SK-N-SH (cell line): ENCODE measurements at regions not wholly inside any gene's neighbourhood (a gene's known extent, or its start where the extent isn't known, plus 50 kb on each side); places are given as distances from the start of the nearest gene placed in this dataset.

Source experiments
- CTCF ChIA-PET: fragments of 300-600, 350-600 bp; formaldehyde crosslinking; extraction: SDS; loops from one replicate; lab custom pipeline; 2021; lab: Yijun Ruan, JAX
- POLR2A ChIA-PET: fragments of 350-600 bp; sonication (Branson Sonifier 250); formaldehyde crosslinking; extraction: SDS; loops from one replicate; lab custom pipeline; 2020; ENCODE audit warnings: antibody characterized with exemption, inconsistent platforms; lab: Yijun Ruan, JAX
- DNase-seq: peaks from one replicate; pipeline ENCODE4 v3.0.0; 2012
- H2AFZ ChIP-seq: fragments of 200-600 bp; sonication (generic); 2 replicates; pipeline ENCODE4 v1.8.1; 2016; ENCODE audit warnings: antibody characterized with exemption, mild to moderate bottlenecking, low read depth
- H3F3A ChIP-seq: fragments of 200-600 bp; sonication (generic); replicated peaks from 2 replicates; pipeline ENCODE3; 2016; ENCODE audit warnings: antibody characterized with exemption, mild to moderate bottlenecking; ENCODE audit not compliant: insufficient read depth
- H3K27ac ChIP-seq, 2 experiments: fragments of 200-500 bp in 1 of 2; fragments of 200-600 bp in 1 of 2; sonication (Bioruptor generic) in 1 of 2; sonication (generic), shearing (Covaris generic) in 1 of 2; 2 replicates each; pipeline versions ENCODE4 v1.5.1 to v1.6.1; 2014 to 2016; ENCODE audit warnings: low read depth in 2 of 2, inconsistent platforms in 1 of 2, low read length in 1 of 2, mild to moderate bottlenecking in 1 of 2, mixed read lengths in 1 of 2
- H3K27me3 ChIP-seq: fragments of 200-600 bp; sonication (generic), shearing (Covaris generic); 2 replicates; pipeline ENCODE4 v1.6.1; 2016; ENCODE audit warnings: mixed run types; ENCODE audit not compliant: insufficient read depth
- H3K36me3 ChIP-seq, 2 experiments: fragments of 200-500 bp in 1 of 2; fragments of 200-600 bp in 1 of 2; sonication (Bioruptor generic) in 1 of 2; sonication (generic) in 1 of 2; replicated peaks in 1 of 2; 2 replicates each; pipeline versions ENCODE3 to v1.5.1; 2014 to 2016; ENCODE audit warnings: low read length in 1 of 2, mild to moderate bottlenecking in 1 of 2; ENCODE audit not compliant: insufficient read depth in 2 of 2, control insufficient read depth in 1 of 2
- H3K4me1 ChIP-seq, 2 experiments: fragments of 200-500 bp in 1 of 2; fragments of 200-600 bp in 1 of 2; sonication (Bioruptor generic) in 1 of 2; sonication (generic), shearing (Covaris generic) in 1 of 2; 2 replicates each; pipeline versions ENCODE4 v1.5.1 to v1.6.1; 2014 to 2016; ENCODE audit warnings: low read depth in 1 of 2, low read length in 1 of 2, mixed run types in 1 of 2; ENCODE audit not compliant: insufficient read depth in 2 of 2, control insufficient read depth in 1 of 2
- H3K4me2 ChIP-seq: fragments of 200-600 bp; sonication (generic), shearing (Covaris generic); 2 replicates; pipeline ENCODE4 v1.6.1; 2017; ENCODE audit warnings: mixed run types
- H3K4me3 ChIP-seq, 2 experiments: fragments of 200-500 bp in 1 of 2; fragments of 200-600 bp in 1 of 2; sonication (Bioruptor generic) in 1 of 2; sonication (generic), shearing (Covaris generic) in 1 of 2; 2 replicates each; pipeline versions ENCODE4 v1.5.1 to v1.8.1; 2014 to 2016; ENCODE audit warnings: low read depth in 2 of 2, inconsistent platforms in 1 of 2, low read length in 1 of 2, mild to moderate bottlenecking in 1 of 2, mixed read lengths in 1 of 2, moderate library complexity in 1 of 2
- H3K79me2 ChIP-seq: fragments of 200-600 bp; sonication (generic); 2 replicates; pipeline ENCODE4 v1.8.1; 2017; ENCODE audit warnings: mild to moderate bottlenecking; ENCODE audit not compliant: insufficient read depth
- H3K9ac ChIP-seq: fragments of 200-600 bp; sonication (generic); 2 replicates; pipeline ENCODE4 v1.6.1; 2017; ENCODE audit warnings: mixed run types
- H3K9me2 ChIP-seq: fragments of 200-600 bp; sonication (generic); 2 replicates; pipeline ENCODE4 v1.6.1; 2017; ENCODE audit warnings: mixed run types
- H3K9me3 ChIP-seq: fragments of 200-600 bp; sonication (generic); 2 replicates; pipeline ENCODE4 v1.6.1; 2017; ENCODE audit warnings: mixed run types, mild to moderate bottlenecking, moderate library complexity
- H4K20me1 ChIP-seq: fragments of 200-600 bp; sonication (generic); 2 replicates; pipeline ENCODE4 v1.6.1; 2017; ENCODE audit warnings: mild to moderate bottlenecking, mixed run types; ENCODE audit not compliant: insufficient read depth
- CHD2 ChIP-seq: fragments of 150-350 bp; IDR thresholded peaks from 2 replicates; pipeline ENCODE4 v1.6.1; 2018; ENCODE audit warnings: low read length; ENCODE audit not compliant: partially characterized antibody
- EP300 ChIP-seq, 2 experiments: IDR thresholded peaks; 2 replicates each; pipeline versions ENCODE4 v1.4.0 to v1.6.1; 2012; ENCODE audit warnings: borderline replicate concordance in 1 of 2, low read depth in 1 of 2, low read length in 1 of 2
- EZH2phosphoT487 ChIP-seq: fragments of 200-600 bp; sonication (generic); IDR thresholded peaks from 2 replicates; pipeline ENCODE4 v1.6.1; 2017; ENCODE audit warnings: low read depth, mixed run types, mild to moderate bottlenecking, antibody characterized with exemption, moderate library complexity, borderline replicate concordance
- FOXJ3 ChIP-seq: sonication (generic); formaldehyde crosslinking; IDR thresholded peaks from 2 replicates; pipeline ENCODE4 v1.5.1; 2020; ENCODE audit warnings: mild to moderate bottlenecking, missing genetic modification reagents
- FOXM1 ChIP-seq: IDR thresholded peaks from 2 replicates; pipeline ENCODE4 v1.4.0; 2012; ENCODE audit warnings: low read depth, mild to moderate bottlenecking
- GABPA ChIP-seq: IDR thresholded peaks from 2 replicates; pipeline ENCODE4 v1.4.0; 2012; ENCODE audit warnings: low read depth, mild to moderate bottlenecking
- GATA2 ChIP-seq: sonication (generic); formaldehyde crosslinking; IDR thresholded peaks from 2 replicates; pipeline ENCODE4 v1.5.0; 2020; ENCODE audit warnings: mild to moderate bottlenecking, missing genetic modification reagents
- JUND ChIP-seq: IDR thresholded peaks from 2 replicates; pipeline ENCODE4 v1.4.0; 2012
- MXI1 ChIP-seq: IDR thresholded peaks from 2 replicates; pipeline ENCODE4 v1.6.1; 2012; ENCODE audit warnings: mild to moderate bottlenecking, low read depth, low read length, improper control_type of control experiment
- NFIC ChIP-seq: IDR thresholded peaks from 2 replicates; pipeline ENCODE4 v1.4.0; 2012; ENCODE audit warnings: borderline replicate concordance
- NRF1 ChIP-seq: IDR thresholded peaks from 2 replicates; pipeline ENCODE4 v1.6.1; 2012; ENCODE audit warnings: low read depth, mild to moderate bottlenecking, low read length
- RAD21 ChIP-seq: IDR thresholded peaks from 2 replicates; pipeline ENCODE4 v1.6.1; 2012; ENCODE audit warnings: mild to moderate bottlenecking, low read length
- RFX5 ChIP-seq: IDR thresholded peaks from 2 replicates; pipeline ENCODE4 v1.6.1; 2012; ENCODE audit warnings: mild to moderate bottlenecking, improper control_type of control experiment, low read length
- RXRA ChIP-seq: IDR thresholded peaks from 2 replicates; pipeline ENCODE4 v1.4.0; 2012; ENCODE audit warnings: low read depth, mild to moderate bottlenecking, borderline replicate concordance
- SMC3 ChIP-seq: IDR thresholded peaks from 2 replicates; pipeline ENCODE4 v1.6.1; 2012; ENCODE audit warnings: low read depth, low read length, improper control_type of control experiment
- TAF1 ChIP-seq: IDR thresholded peaks from 2 replicates; pipeline ENCODE4 v1.6.1; 2012; ENCODE audit warnings: low read depth, mild to moderate bottlenecking, low read length, moderate library complexity, borderline replicate concordance
- TCF12 ChIP-seq: IDR thresholded peaks from 2 replicates; pipeline ENCODE4 v1.4.0; 2012
- TEAD4 ChIP-seq: IDR thresholded peaks from 2 replicates; pipeline ENCODE4 v1.4.0; 2012; ENCODE audit warnings: mild to moderate bottlenecking, borderline replicate concordance; ENCODE audit not compliant: insufficient read depth
- WGBS: methylation state at CpG from one replicate; pipeline ENCODE4 v1.1.6; 2017; ENCODE audit warnings: low lambda C conversion rate; 5-methylcytosine and 5-hydroxymethylcytosine counted together
- TF ChIP-seq, protein P1 (sequence below): fragments of 200-600 bp; sonication (generic); IDR thresholded peaks from 2 replicates; pipeline ENCODE4 v1.6.1; 2017; ENCODE audit warnings: antibody characterized with exemption, mild to moderate bottlenecking, moderate library complexity
- TF ChIP-seq, protein P2 (sequence below): IDR thresholded peaks from 2 replicates; pipeline ENCODE4 v1.4.0; 2012; ENCODE audit warnings: low read depth, borderline replicate concordance

GRCh38 chr3:148360051-148360450 is 337.7 kb upstream of the AGTR1 start (continued):
- TF ChIP-seq, protein P1, sequence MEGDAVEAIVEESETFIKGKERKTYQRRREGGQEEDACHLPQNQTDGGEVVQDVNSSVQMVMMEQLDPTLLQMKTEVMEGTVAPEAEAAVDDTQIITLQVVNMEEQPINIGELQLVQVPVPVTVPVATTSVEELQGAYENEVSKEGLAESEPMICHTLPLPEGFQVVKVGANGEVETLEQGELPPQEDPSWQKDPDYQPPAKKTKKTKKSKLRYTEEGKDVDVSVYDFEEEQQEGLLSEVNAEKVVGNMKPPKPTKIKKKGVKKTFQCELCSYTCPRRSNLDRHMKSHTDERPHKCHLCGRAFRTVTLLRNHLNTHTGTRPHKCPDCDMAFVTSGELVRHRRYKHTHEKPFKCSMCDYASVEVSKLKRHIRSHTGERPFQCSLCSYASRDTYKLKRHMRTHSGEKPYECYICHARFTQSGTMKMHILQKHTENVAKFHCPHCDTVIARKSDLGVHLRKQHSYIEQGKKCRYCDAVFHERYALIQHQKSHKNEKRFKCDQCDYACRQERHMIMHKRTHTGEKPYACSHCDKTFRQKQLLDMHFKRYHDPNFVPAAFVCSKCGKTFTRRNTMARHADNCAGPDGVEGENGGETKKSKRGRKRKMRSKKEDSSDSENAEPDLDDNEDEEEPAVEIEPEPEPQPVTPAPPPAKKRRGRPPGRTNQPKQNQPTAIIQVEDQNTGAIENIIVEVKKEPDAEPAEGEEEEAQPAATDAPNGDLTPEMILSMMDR: no peak
- no peak for TF ChIP-seq EP300 (IDR thresholded peaks at IDR 0.05; ENCODE audit: borderline replicate concordance in 1 of 2, low read depth in 1 of 2, low read length in 1 of 2)

- Histone ChIP-seq H2AFZ (no peak overlapping the region), H3F3A (no peaks in the 10 kb centered on the region), H3K4me1 (no peaks in the 10 kb centered on the region; a peak in 1 of 4 replicates), H3K9ac (no peak overlapping the region), H3K27me3 (no peaks in the 10 kb centered on the region)
- ChIA-PET POLR2A (no interaction called here), CTCF (interaction anchor here (0.6 to 1.7 kb wide), 14 partner anchors 9 to 1459 kb away, joined by 3 to 5 read pairs (median 3); no protein-coding TSS in a partner anchor)
- TF ChIP-seq TEAD4 (no peak), RAD21 (peak; percentile 77), FOXJ3 (CRISPR knock-in tag) (no peak), SMC3 (peak; percentile 43; the same call in 1 of the 2 replicates)
- TF ChIP-seq, protein P1: peak; percentile 58
- TF ChIP-seq, all 33 proteins: peak for 3
- Histone ChIP-seq H3K9me2 (no peaks in the 10 kb centered on the region), H4K20me1 (no peaks in the 10 kb centered on the region), H3K4me2 (no peak overlapping the region), H3K27ac (no peak overlapping the region), H3K9me3 (no peaks in the 10 kb centered on the region), H3K36me3 (no peaks in the 10 kb centered on the region), H3K79me2 (no peaks in the 10 kb centered on the region), H3K4me3 (no peak overlapping the region)
- peak; percentile 24 for DNase-seq
- 53% methylated on average over 7 of the region's 7 CpGs for WGBS
These were observed 330.8 kb upstream of the AGTR1 start for GRCh38 chr3:148366743-148367410.

- Histone ChIP-seq H3K27ac (no peak overlapping the region), H3K9me2 (no peaks in the 10 kb centered on the region), H4K20me1 (no peaks in the 10 kb centered on the region), H3K4me3 (no peak overlapping the region), H3K9me3 (no peaks in the 10 kb centered on the region), H3K79me2 (no peaks in the 10 kb centered on the region), H3F3A (no peaks in the 10 kb centered on the region), H3K27me3 (no peaks in the 10 kb centered on the region), H3K4me1 (no peaks in the 10 kb centered on the region; a peak in 1 of 4 replicates), H2AFZ (no peak overlapping the region), H3K9ac (no peak overlapping the region), H3K36me3 (no peaks in the 10 kb centered on the region), H3K4me2 (no peak overlapping the region)
- WGBS: 28% methylated on average over 1 of the region's 1 CpG
- CTCF ChIA-PET: interaction anchor here (0.6 to 1.7 kb wide), 11 partner anchors 14 to 976 kb away, joined by 3 to 4 read pairs (median 3); no protein-coding TSS in a partner anchor
- no peak for DNase-seq
- TF ChIP-seq MXI1: no peak
- no peak for TF ChIP-seq CHD2
- no peak for TF ChIP-seq NFIC
- TF ChIP-seq FOXM1: no peak
- no peak for TF ChIP-seq RFX5
- TF ChIP-seq EZH2phosphoT487: no peak
- no peak for TF ChIP-seq RXRA
- TF ChIP-seq GATA2 (CRISPR knock-in tag): no peak
- no peak for TF ChIP-seq SMC3
- TF ChIP-seq TCF12: no peak
- TF ChIP-seq JUND: no peak
- no peak for TF ChIP-seq NRF1
- TF ChIP-seq FOXJ3 (CRISPR knock-in tag): no peak
- TF ChIP-seq, protein P2, sequence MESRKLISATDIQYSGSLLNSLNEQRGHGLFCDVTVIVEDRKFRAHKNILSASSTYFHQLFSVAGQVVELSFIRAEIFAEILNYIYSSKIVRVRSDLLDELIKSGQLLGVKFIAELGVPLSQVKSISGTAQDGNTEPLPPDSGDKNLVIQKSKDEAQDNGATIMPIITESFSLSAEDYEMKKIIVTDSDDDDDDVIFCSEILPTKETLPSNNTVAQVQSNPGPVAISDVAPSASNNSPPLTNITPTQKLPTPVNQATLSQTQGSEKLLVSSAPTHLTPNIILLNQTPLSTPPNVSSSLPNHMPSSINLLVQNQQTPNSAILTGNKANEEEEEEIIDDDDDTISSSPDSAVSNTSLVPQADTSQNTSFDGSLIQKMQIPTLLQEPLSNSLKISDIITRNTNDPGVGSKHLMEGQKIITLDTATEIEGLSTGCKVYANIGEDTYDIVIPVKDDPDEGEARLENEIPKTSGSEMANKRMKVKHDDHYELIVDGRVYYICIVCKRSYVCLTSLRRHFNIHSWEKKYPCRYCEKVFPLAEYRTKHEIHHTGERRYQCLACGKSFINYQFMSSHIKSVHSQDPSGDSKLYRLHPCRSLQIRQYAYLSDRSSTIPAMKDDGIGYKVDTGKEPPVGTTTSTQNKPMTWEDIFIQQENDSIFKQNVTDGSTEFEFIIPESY: no peak
- TF ChIP-seq TAF1: no peak
- no peak for TF ChIP-seq GABPA
- POLR2A ChIA-PET: no interaction called here
These were observed 329.9 kb upstream of the AGTR1 start for GRCh38 chr3:148367756-148368155.
